Osteocyte (in vitro differentiated cells): ENCODE measurements at regions not wholly inside any gene's neighbourhood (a gene's known extent, or its start where the extent isn't known, plus 50 kb on each side); places are given as distances from the start of the nearest gene placed in this dataset.

Experiments
- DNase-seq: peaks from one replicate; pipeline ENCODE4 v3.0.0; 2021; ENCODE audit warnings: mixed read lengths; ENCODE audit not compliant: unreplicated experiment; ENCODE audit errors: extremely low spot score
- H3K27ac Mint-ChIP-seq: one replicate; pipeline ENCODE4 v1.8.0; 2021; ENCODE audit warnings: mild to moderate bottlenecking, mixed read lengths; ENCODE audit not compliant: unreplicated experiment
- H3K27me3 Mint-ChIP-seq: one replicate; pipeline ENCODE4 v1.8.0; 2021; ENCODE audit warnings: mixed read lengths; ENCODE audit not compliant: unreplicated experiment
- H3K36me3 Mint-ChIP-seq: one replicate; pipeline ENCODE4 v1.8.0; 2021; ENCODE audit warnings: mixed read lengths; ENCODE audit not compliant: unreplicated experiment
- H3K4me1 Mint-ChIP-seq: one replicate; pipeline ENCODE4 v1.8.0; 2021; ENCODE audit warnings: mixed read lengths; ENCODE audit not compliant: unreplicated experiment
- H3K4me3 Mint-ChIP-seq: one replicate; pipeline ENCODE4 v1.8.0; 2021; ENCODE audit warnings: mild to moderate bottlenecking, moderate library complexity, mixed read lengths; ENCODE audit not compliant: unreplicated experiment
- H3K9me3 Mint-ChIP-seq: one replicate; pipeline ENCODE4 v1.8.0; 2021; ENCODE audit warnings: mixed read lengths; ENCODE audit not compliant: unreplicated experiment
- CTCF ChIP-seq: fragments of 200-600 bp; sonication (generic); IDR thresholded peaks from 2 replicates; pipeline ENCODE4 v1.5.0; 2021; ENCODE audit warnings: antibody characterized with exemption, mild to moderate bottlenecking, moderate library complexity

DNA sequence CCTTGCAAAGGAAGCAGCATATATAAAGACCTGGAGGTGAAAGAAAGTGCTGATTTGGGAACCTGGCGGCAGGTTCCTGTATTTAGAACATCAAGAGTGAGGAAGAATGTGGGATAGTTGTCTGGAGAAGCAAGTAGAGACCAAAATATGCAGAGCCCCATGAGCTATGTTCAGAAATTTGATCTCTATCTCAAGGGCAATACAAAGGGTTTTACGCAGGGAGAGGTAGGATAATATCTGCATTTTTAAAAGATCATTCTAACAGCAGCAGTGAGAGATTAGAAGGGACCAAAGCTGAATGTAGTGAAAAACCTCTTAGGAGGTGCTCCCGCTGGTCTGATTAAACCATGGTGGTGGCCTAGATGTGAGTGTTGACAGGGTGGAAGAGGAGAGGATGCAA, 453.9 kb upstream of the PKN2 start:
- H3K4me1 Mint-ChIP-seq, result no peaks in the 10 kb centered on the region
- no peak for TF ChIP-seq CTCF
- no peaks in the 10 kb centered on the region for H3K36me3 Mint-ChIP-seq
- DNase-seq, result no peak
- peaks cover 4% of the 10 kb centered on the region for H3K27me3 Mint-ChIP-seq
- no peaks in the 10 kb centered on the region for H3K9me3 Mint-ChIP-seq
- H3K4me3 Mint-ChIP-seq, result no peak overlapping the region
- no peak overlapping the region for H3K27ac Mint-ChIP-seq

GRCh38 chr1:88237058-88237457, 447.0 kb upstream of the PKN2 start:
- H3K4me1 Mint-ChIP-seq, result no peaks in the 10 kb centered on the region
- H3K4me3 Mint-ChIP-seq, result no peak overlapping the region
- no peaks in the 10 kb centered on the region for H3K9me3 Mint-ChIP-seq
- TF ChIP-seq CTCF, result no peak
- DNase-seq, result no peak
- peaks cover 4% of the 10 kb centered on the region for H3K27me3 Mint-ChIP-seq
- no peaks in the 10 kb centered on the region for H3K36me3 Mint-ChIP-seq
- no peak overlapping the region for H3K27ac Mint-ChIP-seq

- Mint-ChIP-seq H3K4me1 (no peaks in the 10 kb centered on the region), H3K27ac (no peak overlapping the region), H3K4me3 (no peak overlapping the region), H3K9me3 (no peaks in the 10 kb centered on the region), H3K36me3 (no peaks in the 10 kb centered on the region), H3K27me3 (no peaks in the 10 kb centered on the region)
- no peak for TF ChIP-seq CTCF
- DNase-seq, result no peak
Observed at GRCh38 chr1:88239205-88239604, 444.9 kb upstream of the PKN2 start.

DNA sequence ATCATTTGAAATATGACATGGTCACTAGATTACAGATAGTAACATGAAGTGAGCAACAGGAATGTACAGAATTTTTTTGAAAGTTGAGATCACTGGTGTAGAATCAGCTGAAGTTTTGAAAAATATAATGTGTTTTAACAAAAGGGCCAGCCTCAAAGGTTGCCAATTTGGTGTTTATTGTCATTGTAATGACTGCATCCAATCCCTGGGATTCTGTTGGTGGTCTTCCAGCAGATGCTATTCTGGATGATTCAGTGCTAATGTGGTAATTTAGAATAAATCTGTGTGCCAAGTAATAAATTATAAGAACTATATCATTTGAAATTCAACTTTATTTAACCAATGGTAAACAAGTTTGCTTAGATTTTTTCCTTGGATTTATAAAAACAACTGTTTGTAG, 436.4 kb upstream of the PKN2 start:
- no peaks in the 10 kb centered on the region for H3K36me3 Mint-ChIP-seq
- no peak for DNase-seq
- H3K27me3 Mint-ChIP-seq, result peaks cover 3% of the 10 kb centered on the region
- no peaks in the 10 kb centered on the region for H3K9me3 Mint-ChIP-seq
- no peak overlapping the region for H3K27ac Mint-ChIP-seq
- no peaks in the 10 kb centered on the region for H3K4me1 Mint-ChIP-seq
- no peak overlapping the region for H3K4me3 Mint-ChIP-seq
- TF ChIP-seq CTCF, result no peak

GRCh38 chr1:88250915-88251314, 433.2 kb upstream of the PKN2 start:
- H3K27me3 Mint-ChIP-seq, result peaks cover 5% of the 10 kb centered on the region
- no peaks in the 10 kb centered on the region for H3K36me3 Mint-ChIP-seq
- no peak for TF ChIP-seq CTCF
- DNase-seq, result no peak
- H3K4me1 Mint-ChIP-seq, result no peaks in the 10 kb centered on the region
- H3K9me3 Mint-ChIP-seq, result no peaks in the 10 kb centered on the region
- no peak overlapping the region for H3K27ac Mint-ChIP-seq
- no peak overlapping the region for H3K4me3 Mint-ChIP-seq
